ENCODE measurements at regions not wholly inside any gene's neighbourhood (a gene's known extent, or its start where the extent isn't known, plus 50 kb on each side); places are given as distances from the start of the nearest gene placed in this dataset.
"Not testable (repeated sequence)": the region's sequence is repeated elsewhere in the genome, so short reads cannot be mapped to it uniquely, and the experiment has no call there.

GRCh38 chr21:27320868-27321267, 354.0 kb upstream of the ADAMTS5 start:
- no peak overlapping the region for H3K27ac ChIP-seq
- H3K4me3 ChIP-seq = no peak overlapping the region
- no peaks in the 10 kb centered on the region for H3K4me1 ChIP-seq
- TF ChIP-seq CTCF (IDR thresholded peaks at IDR 0.05) = no peak
- DNase-seq = no peak
- intact Hi-C loops (cut with DNase I) = no loop called here
- H3K27me3 ChIP-seq = no peaks in the 10 kb centered on the region
- no peaks in the 10 kb centered on the region for H3K36me3 ChIP-seq
- peaks cover 0 to 9% of the 10 kb centered on the region in 2 donors for H3K9me3 ChIP-seq
- no peak for ATAC-seq

- H3K4me3 ChIP-seq; H3K27ac ChIP-seq; ATAC-seq; intact Hi-C loops (cut with DNase I); H3K27me3 ChIP-seq; H3K36me3 ChIP-seq; H3K9me3 ChIP-seq; H3K4me1 ChIP-seq; DNase-seq: not testable (repeated sequence)
Observed at GRCh38 chr21:27317601-27318000, 350.7 kb upstream of the ADAMTS5 start.

GRCh38 chr21:27315373-27315772, 348.5 kb upstream of the ADAMTS5 start:
- no peak overlapping the region for H3K27ac ChIP-seq
- TF ChIP-seq CTCF (IDR thresholded peaks at IDR 0.05) = no peak
- H3K9me3 ChIP-seq = peaks cover 0 to 9% of the 10 kb centered on the region in 2 donors
- no peaks in the 10 kb centered on the region for H3K27me3 ChIP-seq
- H3K4me3 ChIP-seq = no peak overlapping the region
- DNase-seq = peak in 1 of 4 donors; percentile 17
- H3K4me1 ChIP-seq = no peaks in the 10 kb centered on the region
- no peak for ATAC-seq
- H3K36me3 ChIP-seq = no peaks in the 10 kb centered on the region
- intact Hi-C loops (cut with DNase I) = no loop called here

GRCh38 chr21:27314131-27314530, 347.2 kb upstream of the ADAMTS5 start:
- DNase-seq (no peak), ATAC-seq (no peak)
- no peaks in the 10 kb centered on the region for H3K4me1 ChIP-seq
- TF ChIP-seq CTCF (IDR thresholded peaks at IDR 0.05) = no peak
- H3K4me3 ChIP-seq = no peak overlapping the region
- H3K27me3 ChIP-seq = no peaks in the 10 kb centered on the region
- H3K36me3 ChIP-seq = no peaks in the 10 kb centered on the region
- peaks cover 0 to 9% of the 10 kb centered on the region in 2 donors for H3K9me3 ChIP-seq
- intact Hi-C loops (cut with DNase I) = no loop called here
- H3K27ac ChIP-seq = no peak overlapping the region

- intact Hi-C loops (cut with DNase I) = no loop called here
- DNase-seq = peak in 2 of 4 donors; percentile 85 to 88
- Histone ChIP-seq H3K9me3 (peaks cover 0 to 4% of the 10 kb centered on the region in 2 donors), H3K4me3 (no peak overlapping the region), H3K36me3 (no peaks in the 10 kb centered on the region), H3K4me1 (no peaks in the 10 kb centered on the region), H3K27ac (no peak overlapping the region), H3K27me3 (no peaks in the 10 kb centered on the region)
- TF ChIP-seq CTCF (IDR thresholded peaks at IDR 0.05) = no peak
- peak; percentile 58 for ATAC-seq
Observed at GRCh38 chr21:27306791-27307775, 340.2 kb upstream of the ADAMTS5 start.

Measured in left lung (tissue), 4 donors.